GM23338 (cell line): ENCODE measurements at regions not wholly inside any gene's neighbourhood (a gene's known extent, or its start where the extent isn't known, plus 50 kb on each side); places are given as distances from the start of the nearest gene placed in this dataset.

Experiments used
- ATAC-seq: fragments of 200-7000 bp; cut with Tn5 transposase; 3 replicates; pipeline ENCODE4 v1.9.1; 2020
- DNase-seq: peaks from one replicate; pipeline ENCODE4 v3.0.0-alpha.2; 2015; ENCODE audit warnings: low spot score
- H2AFZ ChIP-seq: fragments of 200-600 bp; sonication (generic); 2 replicates; pipeline ENCODE4 v1.8.0; 2016; ENCODE audit warnings: antibody characterized with exemption, mild to moderate bottlenecking, moderate library complexity
- H3F3A ChIP-seq: fragments of 200-600 bp; sonication (generic); replicated peaks from 2 replicates; pipeline ENCODE4 v1.8.0; 2017; ENCODE audit warnings: antibody characterized with exemption, mixed run types, low read depth
- H3K27ac ChIP-seq: fragments of 200-600 bp; sonication (generic); 2 replicates; pipeline ENCODE4 v1.6.1; 2016; ENCODE audit warnings: low read depth
- H3K27me3 ChIP-seq: fragments of 200-600 bp; sonication (generic); 2 replicates; pipeline ENCODE4 v1.8.0; 2016; ENCODE audit warnings: mild to moderate bottlenecking, mixed run types, moderate library complexity; ENCODE audit not compliant: insufficient read depth
- H3K36me3 ChIP-seq: fragments of 200-600 bp; sonication (generic); 2 replicates; pipeline ENCODE4 v1.8.0; 2016; ENCODE audit warnings: mild to moderate bottlenecking; ENCODE audit not compliant: insufficient read depth
- H3K4me1 ChIP-seq: fragments of 200-600 bp; sonication (generic); 2 replicates; pipeline ENCODE4 v1.8.0; 2016; ENCODE audit warnings: mild to moderate bottlenecking, moderate library complexity; ENCODE audit not compliant: insufficient read depth
- H3K4me2 ChIP-seq: fragments of 200-600 bp; sonication (generic); 2 replicates; pipeline ENCODE4 v1.7.1; 2017; ENCODE audit warnings: mixed run types
- H3K4me3 ChIP-seq: fragments of 200-600 bp; sonication (generic); 2 replicates; pipeline ENCODE4 v1.6.1; 2016; ENCODE audit warnings: mixed run types
- H3K79me2 ChIP-seq: fragments of 200-600 bp; sonication (generic); replicated peaks from 2 replicates; pipeline ENCODE4 v1.8.0; 2017; ENCODE audit warnings: mild to moderate bottlenecking; ENCODE audit not compliant: insufficient read depth
- H3K9me2 ChIP-seq: fragments of 200-600 bp; sonication (generic); 2 replicates; pipeline ENCODE4 v1.8.0; 2017; ENCODE audit not compliant: insufficient read depth
- H4K20me1 ChIP-seq: fragments of 200-600 bp; sonication (generic); replicated peaks from 2 replicates; pipeline ENCODE4 v1.8.0; 2017; ENCODE audit warnings: mild to moderate bottlenecking; ENCODE audit not compliant: insufficient read depth
- H3K27ac Mint-ChIP-seq: 2 replicates; pipeline ENCODE4 v1.8.0; 2020; ENCODE audit warnings: inconsistent platforms, mild to moderate bottlenecking, moderate library complexity, mixed read lengths
- H3K27me3 Mint-ChIP-seq: 3 replicates; pipeline ENCODE4 v1.8.0; 2022; ENCODE audit warnings: low read depth, mild to moderate bottlenecking, moderate library complexity, mixed read lengths, inconsistent platforms; ENCODE audit not compliant: insufficient read depth, poor library complexity
- H3K36me3 Mint-ChIP-seq: 3 replicates; pipeline ENCODE4 v1.8.0; 2021; ENCODE audit warnings: low read depth, mild to moderate bottlenecking, inconsistent platforms, moderate library complexity, mixed read lengths
- H3K4me1 Mint-ChIP-seq: 3 replicates; pipeline ENCODE4 v1.8.0; 2020; ENCODE audit warnings: mild to moderate bottlenecking, inconsistent platforms, mixed read lengths
- H3K4me3 Mint-ChIP-seq: 3 replicates; pipeline ENCODE4 v1.8.0; 2021; ENCODE audit warnings: moderate library complexity, mild to moderate bottlenecking, inconsistent platforms, mixed read lengths
- H3K9me3 Mint-ChIP-seq: 3 replicates; pipeline ENCODE4 v1.8.0; 2020; ENCODE audit warnings: moderate library complexity, mild to moderate bottlenecking, inconsistent platforms, mixed read lengths
- CREB1 ChIP-seq: fragments of 250-450 bp; sonication (Bioruptor Pico); IDR thresholded peaks from 2 replicates; pipeline ENCODE4 v1.5.0; 2020; ENCODE audit warnings: low read depth, mild to moderate bottlenecking, moderate library complexity
- ETS1 ChIP-seq: IDR thresholded peaks from 2 replicates; pipeline ENCODE4 v1.6.1; 2016; ENCODE audit warnings: antibody characterized with exemption
- EZH2 ChIP-seq: fragments of 200-600 bp; sonication (generic); IDR thresholded peaks from one replicate; pipeline ENCODE4 v1.8.0; 2017; ENCODE audit warnings: antibody characterized with exemption, mild to moderate bottlenecking, low read depth; ENCODE audit not compliant: unreplicated experiment
- EZH2phosphoT487 ChIP-seq: fragments of 200-600 bp; sonication (generic); IDR thresholded peaks from one replicate; pipeline ENCODE4 v1.8.1; 2018; ENCODE audit warnings: antibody characterized with exemption; ENCODE audit not compliant: unreplicated experiment
- JUNB ChIP-seq: IDR thresholded peaks from one replicate; pipeline ENCODE4 v1.6.1; 2016; ENCODE audit warnings: antibody characterized with exemption; ENCODE audit not compliant: unreplicated experiment
- NANOG ChIP-seq: IDR thresholded peaks from 2 replicates; pipeline ENCODE4 v1.6.1; 2016; ENCODE audit warnings: antibody characterized with exemption, borderline replicate concordance
- POLR2AphosphoS5 ChIP-seq: IDR thresholded peaks from 2 replicates; pipeline ENCODE4 v1.6.1; 2016; ENCODE audit warnings: antibody characterized with exemption, low read depth
- REST ChIP-seq: IDR thresholded peaks from one replicate; pipeline ENCODE4 v1.6.1; 2018; ENCODE audit warnings: antibody characterized with exemption; ENCODE audit not compliant: unreplicated experiment
- STAT1 ChIP-seq: IDR thresholded peaks from one replicate; pipeline ENCODE4 v1.6.1; 2016; ENCODE audit warnings: antibody characterized with exemption; ENCODE audit not compliant: unreplicated experiment
- ZNF114 ChIP-seq: fragments of 250-450 bp; sonication (Bioruptor Pico); IDR thresholded peaks from 2 replicates; pipeline ENCODE4 v1.5.0; 2020; ENCODE audit warnings: mild to moderate bottlenecking, moderate library complexity
- ZNF331 ChIP-seq: fragments of 250-450 bp; sonication (Bioruptor Pico); IDR thresholded peaks from 2 replicates; pipeline ENCODE4 v1.5.0; 2020; ENCODE audit warnings: low read depth, mild to moderate bottlenecking, moderate library complexity
- TF ChIP-seq, protein P1 (sequence below): fragments of 250-450 bp; sonication (Bioruptor Pico); IDR thresholded peaks from 2 replicates; pipeline ENCODE4 v1.5.0; 2020; ENCODE audit warnings: mild to moderate bottlenecking, moderate library complexity

GRCh38 chr2:18927525-18928232 lies 338.3 kb upstream of the NT5C1B start (continued):
- no peak for TF ChIP-seq REST
- TF ChIP-seq POLR2AphosphoS5, result no peak
- TF ChIP-seq JUNB, result no peak

- H3K9me2 ChIP-seq, result no peaks in the 10 kb centered on the region; the same call in 1 of the 2 replicates
- H2AFZ ChIP-seq, result no peak overlapping the region
- H3K27me3 ChIP-seq, result no peaks in the 10 kb centered on the region
- H3K4me2 ChIP-seq, result no peak overlapping the region
- no peaks in the 10 kb centered on the region for H3F3A ChIP-seq
- no peak overlapping the region for H3K27ac ChIP-seq
- Mint-ChIP-seq H3K27me3 (peaks cover 7% of the 10 kb centered on the region), H3K4me1 (peaks cover 6% of the 10 kb centered on the region; the same call in 2 of the 3 replicates), H3K9me3 (peaks cover 7% of the 10 kb centered on the region), H3K36me3 (peaks cover 3% of the 10 kb centered on the region; the same call in 1 of the 3 replicates), H3K4me3 (no peak overlapping the region), H3K27ac (peak overlapping the region; percentile 18; the same call in 1 of the 2 replicates)
- no peak overlapping the region for H3K4me3 ChIP-seq
- peaks cover 18% of the 10 kb centered on the region for H3K4me1 ChIP-seq
- DNase-seq, result no peak
- no peak for ATAC-seq
- H3K79me2 ChIP-seq, result no peaks in the 10 kb centered on the region
- TF ChIP-seq CREB1 (CRISPR knock-in tag) (no peak), EZH2 (no peak), JUNB (no peak), STAT1 (no peak), NANOG (no peak), ETS1 (no peak), ZNF114 (CRISPR knock-in tag) (no peak), EZH2phosphoT487 (no peak), POLR2AphosphoS5 (no peak), ZNF331 (no peak)
- TF ChIP-seq, protein P1, sequence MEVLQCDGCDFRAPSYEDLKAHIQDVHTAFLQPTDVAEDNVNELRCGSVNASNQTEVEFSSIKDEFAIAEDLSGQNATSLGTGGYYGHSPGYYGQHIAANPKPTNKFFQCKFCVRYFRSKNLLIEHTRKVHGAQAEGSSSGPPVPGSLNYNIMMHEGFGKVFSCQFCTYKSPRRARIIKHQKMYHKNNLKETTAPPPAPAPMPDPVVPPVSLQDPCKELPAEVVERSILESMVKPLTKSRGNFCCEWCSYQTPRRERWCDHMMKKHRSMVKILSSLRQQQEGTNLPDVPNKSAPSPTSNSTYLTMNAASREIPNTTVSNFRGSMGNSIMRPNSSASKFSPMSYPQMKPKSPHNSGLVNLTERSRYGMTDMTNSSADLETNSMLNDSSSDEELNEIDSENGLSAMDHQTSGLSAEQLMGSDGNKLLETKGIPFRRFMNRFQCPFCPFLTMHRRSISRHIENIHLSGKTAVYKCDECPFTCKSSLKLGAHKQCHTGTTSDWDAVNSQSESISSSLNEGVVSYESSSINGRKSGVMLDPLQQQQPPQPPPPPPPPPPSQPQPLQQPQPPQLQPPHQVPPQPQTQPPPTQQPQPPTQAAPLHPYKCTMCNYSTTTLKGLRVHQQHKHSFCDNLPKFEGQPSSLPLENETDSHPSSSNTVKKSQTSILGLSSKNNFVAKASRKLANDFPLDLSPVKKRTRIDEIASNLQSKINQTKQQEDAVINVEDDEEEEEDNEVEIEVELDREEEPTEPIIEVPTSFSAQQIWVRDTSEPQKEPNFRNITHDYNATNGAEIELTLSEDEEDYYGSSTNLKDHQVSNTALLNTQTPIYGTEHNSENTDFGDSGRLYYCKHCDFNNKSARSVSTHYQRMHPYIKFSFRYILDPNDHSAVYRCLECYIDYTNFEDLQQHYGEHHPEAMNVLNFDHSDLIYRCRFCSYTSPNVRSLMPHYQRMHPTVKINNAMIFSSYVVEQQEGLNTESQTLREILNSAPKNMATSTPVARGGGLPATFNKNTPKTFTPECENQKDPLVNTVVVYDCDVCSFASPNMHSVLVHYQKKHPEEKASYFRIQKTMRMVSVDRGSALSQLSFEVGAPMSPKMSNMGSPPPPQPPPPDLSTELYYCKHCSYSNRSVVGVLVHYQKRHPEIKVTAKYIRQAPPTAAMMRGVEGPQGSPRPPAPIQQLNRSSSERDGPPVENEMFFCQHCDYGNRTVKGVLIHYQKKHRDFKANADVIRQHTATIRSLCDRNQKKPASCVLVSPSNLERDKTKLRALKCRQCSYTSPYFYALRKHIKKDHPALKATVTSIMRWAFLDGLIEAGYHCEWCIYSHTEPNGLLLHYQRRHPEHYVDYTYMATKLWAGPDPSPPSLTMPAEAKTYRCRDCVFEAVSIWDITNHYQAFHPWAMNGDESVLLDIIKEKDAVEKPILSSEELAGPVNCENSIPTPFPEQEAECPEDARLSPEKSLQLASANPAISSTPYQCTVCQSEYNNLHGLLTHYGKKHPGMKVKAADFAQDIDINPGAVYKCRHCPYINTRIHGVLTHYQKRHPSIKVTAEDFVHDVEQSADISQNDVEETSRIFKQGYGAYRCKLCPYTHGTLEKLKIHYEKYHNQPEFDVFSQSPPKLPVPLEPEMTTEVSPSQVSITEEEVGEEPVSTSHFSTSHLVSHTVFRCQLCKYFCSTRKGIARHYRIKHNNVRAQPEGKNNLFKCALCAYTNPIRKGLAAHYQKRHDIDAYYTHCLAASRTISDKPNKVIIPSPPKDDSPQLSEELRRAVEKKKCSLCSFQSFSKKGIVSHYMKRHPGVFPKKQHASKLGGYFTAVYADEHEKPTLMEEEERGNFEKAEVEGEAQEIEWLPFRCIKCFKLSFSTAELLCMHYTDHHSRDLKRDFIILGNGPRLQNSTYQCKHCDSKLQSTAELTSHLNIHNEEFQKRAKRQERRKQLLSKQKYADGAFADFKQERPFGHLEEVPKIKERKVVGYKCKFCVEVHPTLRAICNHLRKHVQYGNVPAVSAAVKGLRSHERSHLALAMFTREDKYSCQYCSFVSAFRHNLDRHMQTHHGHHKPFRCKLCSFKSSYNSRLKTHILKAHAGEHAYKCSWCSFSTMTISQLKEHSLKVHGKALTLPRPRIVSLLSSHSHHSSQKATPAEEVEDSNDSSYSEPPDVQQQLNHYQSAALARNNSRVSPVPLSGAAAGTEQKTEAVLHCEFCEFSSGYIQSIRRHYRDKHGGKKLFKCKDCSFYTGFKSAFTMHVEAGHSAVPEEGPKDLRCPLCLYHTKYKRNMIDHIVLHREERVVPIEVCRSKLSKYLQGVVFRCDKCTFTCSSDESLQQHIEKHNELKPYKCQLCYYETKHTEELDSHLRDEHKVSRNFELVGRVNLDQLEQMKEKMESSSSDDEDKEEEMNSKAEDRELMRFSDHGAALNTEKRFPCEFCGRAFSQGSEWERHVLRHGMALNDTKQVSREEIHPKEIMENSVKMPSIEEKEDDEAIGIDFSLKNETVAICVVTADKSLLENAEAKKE, result no peak
- H4K20me1 ChIP-seq, result no peaks in the 10 kb centered on the region
- no peaks in the 10 kb centered on the region; the same call in 1 of the 2 replicates for H3K36me3 ChIP-seq
Observed at GRCh38 chr2:18926631-18927524, 337.5 kb upstream of the NT5C1B start.
